IPS DF 4.7 (cell line): ENCODE measurements at regions not wholly inside any gene's neighbourhood (a gene's known extent, or its start where the extent isn't known, plus 50 kb on each side); places are given as distances from the start of the nearest gene placed in this dataset.
"Not testable (repeated sequence)": the region's sequence is repeated elsewhere in the genome, so short reads cannot be mapped to it uniquely, and the experiment has no call there.

ENCODE experiments used
- DNase-seq: peaks from one replicate; pipeline ENCODE4 v3.0.0-alpha.2; 2013; ENCODE audit warnings: low spot score; ENCODE audit errors: extremely low read depth

GRCh38 chr1:233788687-233789086, 115.8 kb upstream of the SLC35F3 start:
- no peak for DNase-seq

- no peak for DNase-seq
Measured at GRCh38 chr1:233790121-233790520, 114.4 kb upstream of the SLC35F3 start.

DNA sequence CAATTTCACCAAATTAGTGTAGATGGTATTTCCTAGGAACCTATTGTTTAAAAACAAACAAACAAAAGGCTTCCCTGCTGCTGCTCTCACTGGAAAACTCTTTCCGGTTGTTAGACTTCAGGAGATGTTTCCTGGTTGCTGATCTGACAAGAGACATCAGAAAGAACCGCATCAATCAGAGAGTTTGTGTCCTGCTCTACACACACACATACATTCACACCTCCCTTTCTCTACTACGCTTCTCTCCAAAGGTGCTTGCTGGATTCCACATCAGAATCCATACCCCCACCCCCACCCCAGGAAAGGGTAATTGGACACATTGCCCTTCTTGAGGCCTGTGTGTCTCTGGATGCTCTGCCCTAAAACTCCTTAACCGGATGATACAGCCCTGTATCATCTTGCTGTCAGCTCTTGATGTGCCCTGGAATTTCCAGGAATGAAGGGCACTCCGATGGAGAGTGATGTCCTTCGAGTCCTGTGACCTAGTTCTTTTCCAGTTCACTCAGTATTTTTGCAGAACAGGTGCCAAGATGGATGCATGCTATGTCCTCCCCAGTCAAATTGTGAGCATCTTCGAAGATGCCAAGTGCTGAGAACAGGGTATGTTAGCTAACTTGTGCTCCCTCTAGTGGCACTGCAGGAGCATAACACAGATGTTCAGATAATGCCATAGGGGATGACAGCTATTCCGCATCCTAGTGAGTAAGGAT, 113.7 kb upstream of the SLC35F3 start:
- DNase-seq = peak; percentile 51

GRCh38 chr1:233791372-233791703, 113.1 kb upstream of the SLC35F3 start:
- no peak for DNase-seq

DNA sequence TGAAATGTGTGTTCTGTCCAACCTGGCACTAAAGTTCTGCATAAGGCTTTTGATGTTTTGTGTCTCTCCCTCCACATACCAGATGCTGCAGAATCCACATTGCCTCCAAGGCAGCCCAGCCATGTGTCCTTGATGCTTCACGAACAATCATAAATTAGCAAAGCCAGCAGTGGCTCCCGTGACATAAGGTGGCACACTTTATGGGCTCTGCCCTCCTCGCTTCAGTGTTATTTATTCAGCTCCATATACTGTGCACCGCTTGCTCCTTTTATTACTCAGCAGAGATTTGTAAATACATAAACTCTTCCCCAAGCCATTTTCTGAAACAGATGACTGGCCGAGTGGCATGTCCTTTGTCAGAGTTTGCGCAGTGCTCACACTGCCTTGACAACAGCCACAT, 112.8 kb upstream of the SLC35F3 start:
- DNase-seq = no peak

DNA sequence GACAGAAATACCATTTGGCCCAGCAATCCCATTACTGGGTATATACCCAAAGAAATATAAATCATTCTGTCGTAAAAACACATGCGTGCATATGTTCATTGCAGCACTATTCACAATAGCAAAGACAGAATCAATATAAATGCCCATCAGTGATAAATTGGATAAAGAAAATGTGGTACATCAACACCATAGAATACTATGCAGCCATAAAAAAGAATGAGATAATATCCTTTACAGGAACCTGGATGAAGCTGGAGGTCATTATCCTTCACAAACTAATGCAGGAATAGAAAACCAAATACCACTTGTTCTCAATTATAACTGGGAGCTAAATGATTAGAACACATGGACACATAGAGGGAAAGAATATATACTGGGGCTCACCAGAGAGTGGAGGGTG, 109.6 kb upstream of the SLC35F3 start:
- DNase-seq = no peak

DNA sequence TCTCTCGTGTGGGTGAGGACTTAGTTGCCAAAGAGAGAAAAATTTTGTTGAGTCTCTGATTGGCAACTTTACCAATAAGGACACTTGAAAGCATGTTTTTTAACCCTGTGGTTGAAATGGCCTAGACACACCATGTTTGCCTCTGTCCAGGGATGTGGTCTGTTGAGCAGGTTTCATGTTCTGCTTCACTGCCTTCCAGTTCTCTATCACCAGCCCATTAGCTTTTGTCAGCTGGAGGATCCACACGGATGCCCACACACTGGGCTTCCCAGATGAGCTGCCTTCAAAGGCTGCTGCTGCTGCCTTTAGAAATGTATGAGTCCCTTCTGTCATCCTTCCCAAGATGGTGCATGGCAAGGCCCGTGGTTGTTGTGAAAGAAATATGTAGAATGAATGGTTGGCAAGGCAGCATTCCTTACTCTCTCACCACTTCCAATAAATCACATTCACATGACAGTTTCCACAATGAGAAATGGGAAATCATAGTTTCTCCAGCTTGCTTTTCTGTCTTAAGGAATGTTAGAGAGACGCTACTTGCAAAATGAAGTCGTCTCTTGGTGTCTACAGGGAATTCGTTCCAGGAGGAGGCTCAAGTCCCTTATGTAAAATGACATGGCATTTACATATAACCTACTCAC, 108.2 kb upstream of the SLC35F3 start:
- DNase-seq = no peak

DNA sequence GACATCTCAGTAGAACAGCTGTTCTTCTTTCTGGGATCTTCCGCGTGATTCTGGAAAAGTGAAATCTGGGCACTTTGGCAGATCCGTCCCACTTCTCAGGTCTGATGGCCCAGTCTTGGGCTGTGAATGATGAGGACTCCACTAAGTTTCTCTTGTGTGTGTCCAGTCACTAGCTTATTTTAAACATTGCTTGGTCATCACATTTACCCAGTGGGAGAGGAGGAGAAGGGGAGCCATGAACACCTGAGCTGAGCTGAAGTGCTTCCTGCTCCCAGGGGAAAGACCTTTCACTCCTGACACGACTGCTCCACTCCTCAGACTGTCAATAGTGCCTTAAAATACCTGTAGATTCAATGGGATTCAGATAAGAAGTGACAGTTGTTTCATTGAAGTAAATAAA, 101.9 kb upstream of the SLC35F3 start:
- no peak for DNase-seq

- no peak for DNase-seq
Measured at GRCh38 chr1:233805786-233806185, 98.7 kb upstream of the SLC35F3 start.

DNA sequence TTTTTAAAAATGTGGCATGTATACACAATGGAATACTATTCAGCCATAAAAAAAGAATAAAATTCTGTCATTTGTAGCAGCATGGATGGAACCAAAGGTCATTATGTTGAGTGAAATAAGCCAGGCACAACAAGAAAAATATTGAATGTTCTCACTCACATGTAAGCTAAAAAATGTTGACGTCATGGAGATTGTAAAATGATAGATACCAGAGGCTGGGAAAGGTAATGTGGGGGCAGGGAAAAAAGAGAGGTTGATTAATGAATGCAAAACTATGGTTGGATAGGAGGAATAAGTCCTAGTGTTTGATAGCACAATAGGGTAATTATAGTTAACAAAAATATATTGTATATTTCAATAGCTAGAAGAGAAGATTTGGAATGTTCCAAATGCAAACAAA, 89.1 kb upstream of the SLC35F3 start:
- no peak for DNase-seq

DNA sequence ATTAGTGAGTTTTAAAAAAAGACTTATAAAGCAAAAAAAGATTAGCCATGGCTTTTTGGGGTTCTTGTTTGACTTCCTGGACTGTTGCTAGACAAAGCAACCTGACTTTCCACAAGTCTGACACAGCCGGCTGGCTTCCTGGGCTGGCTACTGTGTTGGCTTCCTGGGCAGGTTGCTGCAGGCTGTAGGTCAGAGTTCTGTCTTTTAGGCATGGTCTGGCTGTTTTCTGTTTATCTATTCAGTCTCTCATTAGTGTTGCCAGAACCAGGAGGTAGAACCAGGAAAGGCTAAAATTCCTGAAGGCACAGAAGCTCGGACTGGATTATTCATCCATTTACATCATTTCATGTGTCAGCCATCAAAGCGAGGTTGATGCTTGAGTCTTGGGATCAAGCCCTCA, 88.6 kb upstream of the SLC35F3 start:
- no peak for DNase-seq

DNA sequence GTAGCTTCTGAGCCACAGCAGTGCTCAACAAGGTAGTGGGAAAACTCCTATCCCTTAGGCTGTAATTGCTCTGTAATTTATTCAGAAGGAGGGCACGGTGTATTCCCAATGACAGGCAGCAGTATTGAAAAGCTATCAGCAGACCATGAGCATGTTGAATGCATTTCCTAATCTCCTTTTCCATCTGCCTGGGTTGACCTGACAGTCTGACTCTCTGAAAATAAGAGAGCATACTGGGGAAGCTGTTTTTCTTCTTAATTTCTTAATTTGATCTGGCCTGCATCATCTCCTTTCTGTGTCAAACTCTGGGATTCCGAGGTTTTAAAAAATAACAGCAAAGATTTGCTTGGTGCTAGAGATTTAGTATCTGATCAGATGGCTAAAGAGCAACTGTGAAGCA, 88.1 kb upstream of the SLC35F3 start:
- no peak for DNase-seq

GRCh38 chr1:233819042-233819441, 85.4 kb upstream of the SLC35F3 start:
- DNase-seq = no peak

DNA sequence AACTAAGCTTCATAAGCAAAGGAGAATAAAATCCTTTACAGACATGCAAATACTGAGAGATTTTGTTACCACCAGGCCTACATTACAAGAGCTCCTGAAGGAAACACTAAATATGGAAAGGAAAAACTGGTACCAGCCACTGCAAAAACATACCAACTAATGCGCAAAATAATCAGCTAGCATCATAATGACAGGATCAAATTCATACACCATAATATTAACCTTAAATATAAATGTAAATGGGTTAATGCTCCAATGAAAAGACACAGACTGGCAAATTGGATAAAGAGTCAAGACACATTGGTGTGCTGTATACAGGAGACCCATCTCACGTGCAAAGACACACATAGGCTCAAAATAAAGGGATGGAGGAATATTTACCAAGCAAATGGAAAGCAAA, 80.3 kb upstream of the SLC35F3 start:
- not testable (repeated sequence) for DNase-seq

- DNase-seq = not testable (repeated sequence)
Measured at GRCh38 chr1:233827937-233828336, 76.5 kb upstream of the SLC35F3 start.

DNA sequence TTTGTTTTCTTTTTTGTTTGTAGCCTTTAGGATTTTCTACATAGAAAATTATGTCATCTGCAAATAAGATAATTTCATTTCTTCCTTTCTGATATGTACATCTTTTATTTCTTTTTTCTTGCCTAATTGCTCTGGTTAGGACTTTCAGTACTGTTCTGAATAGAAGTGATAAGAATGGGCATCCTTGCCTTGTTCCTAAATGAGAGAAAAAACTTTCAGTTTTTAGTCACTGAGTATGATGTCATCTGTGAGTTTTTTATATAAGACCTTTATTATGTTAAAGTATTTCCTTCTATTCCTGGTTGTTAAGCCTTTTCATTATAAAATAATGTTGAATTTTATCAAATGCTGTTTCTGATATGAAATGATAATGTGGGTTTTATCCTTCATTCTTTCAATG, 76.0 kb upstream of the SLC35F3 start:
- DNase-seq = no peak

DNA sequence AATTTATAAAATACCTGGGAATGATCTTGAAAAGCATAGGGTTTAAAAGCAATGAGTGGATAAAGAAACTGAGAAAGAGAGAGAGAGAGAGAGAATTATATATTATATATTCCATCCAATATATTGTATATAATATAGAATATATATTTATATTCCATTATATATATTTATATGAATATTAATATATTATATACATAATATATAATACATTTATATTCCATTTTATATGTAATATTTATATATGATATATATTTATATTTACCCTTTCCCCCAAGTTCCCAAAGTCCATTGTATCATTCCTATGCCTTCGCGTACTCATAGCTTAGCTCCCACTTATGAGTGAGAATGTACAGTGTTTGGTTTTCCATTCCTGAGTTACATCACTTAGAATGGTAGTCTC, 69.9 kb upstream of the SLC35F3 start:
- no peak for DNase-seq

- DNase-seq = not testable (repeated sequence)
Measured at GRCh38 chr1:233838207-233838606, 66.3 kb upstream of the SLC35F3 start.

DNA sequence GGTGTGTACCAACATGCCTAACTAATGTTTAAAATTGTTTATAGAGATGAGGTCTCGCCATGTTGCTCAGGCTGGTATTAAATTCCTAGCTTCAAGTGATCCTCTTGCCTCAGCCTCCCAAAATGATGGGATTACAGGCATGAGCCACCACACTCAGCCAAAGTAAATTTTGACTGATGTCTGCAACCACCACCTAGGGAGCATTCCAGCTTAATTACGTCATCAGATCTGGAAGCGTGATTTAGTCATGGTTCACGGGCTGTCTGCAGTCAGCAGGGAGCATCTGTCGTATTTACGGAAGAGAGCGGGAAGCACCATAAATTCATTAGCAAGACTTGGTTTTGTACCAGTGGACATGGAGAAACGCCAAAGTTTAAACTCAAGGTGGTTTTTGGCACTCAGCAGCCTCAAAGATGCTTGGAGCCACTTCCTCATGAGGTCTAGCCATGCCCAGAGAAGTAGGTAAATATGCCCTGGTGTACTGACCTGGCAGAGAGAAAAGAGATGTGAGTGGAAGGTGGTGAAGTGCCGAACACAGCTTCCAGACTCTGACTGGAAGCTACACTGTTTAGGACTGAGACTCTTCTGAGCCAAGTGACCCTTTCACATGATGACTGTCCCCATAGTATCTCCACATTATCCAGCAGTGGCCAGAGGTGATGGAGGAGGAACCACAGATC, 60.8 kb upstream of the SLC35F3 start:
- no peak for DNase-seq

DNA sequence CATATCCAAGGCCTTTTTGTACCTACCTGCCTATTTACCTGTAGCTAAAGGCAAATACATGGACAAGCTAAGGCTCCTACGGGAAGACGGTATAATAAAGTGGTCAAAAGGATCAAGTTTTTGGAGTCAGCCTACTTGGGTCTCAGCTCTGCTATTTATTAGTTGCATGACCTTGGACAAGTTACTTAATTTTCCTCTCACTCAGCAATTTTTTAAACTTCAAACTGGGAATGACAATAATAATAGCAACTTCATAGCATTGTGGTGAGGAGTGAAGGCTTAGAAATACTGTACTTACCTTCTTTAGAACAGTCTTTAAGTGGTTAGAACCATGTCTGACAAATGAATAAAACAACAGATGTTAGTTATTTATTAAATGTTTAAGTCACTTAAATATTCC, 60.2 kb upstream of the SLC35F3 start:
- no peak for DNase-seq

- DNase-seq = no peak
Measured at GRCh38 chr1:233844692-233845091, 59.8 kb upstream of the SLC35F3 start.
